Uterus (tissue), 3 donors: ENCODE measurements at regions not wholly inside any gene's neighbourhood (a gene's known extent, or its start where the extent isn't known, plus 50 kb on each side); places are given as distances from the start of the nearest gene placed in this dataset.
"Not testable (repeated sequence)": the region's sequence is repeated elsewhere in the genome, so short reads cannot be mapped to it uniquely, and the experiment has no call there.

ENCODE experiments used
- DNase-seq, 2 donors: peaks; one replicate each; pipeline ENCODE4 v3.0.0-alpha.2; 2019 to 2020
- H3K27ac ChIP-seq, 2 donors: fragments of 200-600 bp; sonication (generic); 1 replicate in 1 of 2; 2 replicates in 1 of 2; pipeline ENCODE4 v1.5.1; 2016 to 2018
- H3K27me3 ChIP-seq, 2 donors: fragments of 200-600 bp; sonication (generic); one replicate each; pipeline ENCODE4 v1.5.1; 2018 to 2019; ENCODE audit warnings: control low read depth in 1 of 2
- H3K36me3 ChIP-seq, 2 donors: fragments of 200-600 bp; sonication (generic); one replicate each; pipeline ENCODE4 v1.5.1; 2019; ENCODE audit warnings: control low read depth in 1 of 2
- H3K4me1 ChIP-seq, 2 donors: fragments of 200-600 bp; sonication (generic); one replicate each; pipeline ENCODE4 v1.5.1; 2018 to 2019; ENCODE audit warnings: control low read depth in 1 of 2
- H3K4me3 ChIP-seq, 2 donors: fragments of 200-600 bp; sonication (generic); 1 replicate in 1 of 2; 2 replicates in 1 of 2; pipeline ENCODE4 v1.5.1; 2018 to 2019; ENCODE audit warnings: mild to moderate bottlenecking in 1 of 2
- H3K9me3 ChIP-seq, 2 donors: fragments of 200-600 bp; sonication (generic); one replicate each; pipeline ENCODE4 v1.5.1; 2019; ENCODE audit warnings: control low read depth in 1 of 2
- CTCF ChIP-seq, 4 experiments: fragments of 200-600 bp in 2 of 4; fragments of 450-650 bp in 2 of 4; sonication (generic) in 2 of 4; IDR thresholded peaks; one replicate each; pipeline ENCODE4 v1.5.1; 2016 to 2019; ENCODE audit warnings: antibody characterized with exemption in 4 of 4, mild to moderate bottlenecking in 2 of 4, moderate library complexity in 1 of 4
- POLR2A ChIP-seq, 2 donors: fragments of 450-650 bp; IDR thresholded peaks; one replicate each; pipeline ENCODE4 v1.6.1; 2016; ENCODE audit warnings: antibody characterized with exemption in 2 of 2, mild to moderate bottlenecking in 1 of 2, moderate library complexity in 1 of 2
- intact Hi-C: fragments of 100-400 bp; cut with DNase I; formaldehyde crosslinking; loops from one replicate; pipeline ENCODE4 v1.15.1; 2023; ENCODE audit warnings: low total_unique reads
- donor health status: DM: yes; HTN: yes; CAD: no.

- Histone ChIP-seq H3K4me3 (no peak overlapping the region), H3K9me3 (peaks cover 0 to 2% of the 10 kb centered on the region in 2 donors), H3K27ac (no peak overlapping the region), H3K4me1 (no peaks in the 10 kb centered on the region), H3K36me3 (no peaks in the 10 kb centered on the region), H3K27me3 (no peaks in the 10 kb centered on the region)
- DNase-seq = no peak
- intact Hi-C loops = no loop called here
- no peak for TF ChIP-seq POLR2A (IDR thresholded peaks at IDR 0.05)
- TF ChIP-seq CTCF (IDR thresholded peaks at IDR 0.05) = no peak
These were observed 89.2 kb upstream of the PCED1B start for GRCh38 chr12:46990211-46990610.

GRCh38 chr12:46992051-46992450 lies 87.4 kb upstream of the PCED1B start:
- H3K9me3 ChIP-seq, H3K4me1 ChIP-seq, H3K36me3 ChIP-seq, H3K27ac ChIP-seq, H3K27me3 ChIP-seq, DNase-seq, intact Hi-C loops, H3K4me3 ChIP-seq: not testable (repeated sequence)

- Histone ChIP-seq H3K4me1 (no peaks in the 10 kb centered on the region), H3K27me3 (no peaks in the 10 kb centered on the region), H3K4me3 (no peak overlapping the region), H3K36me3 (no peaks in the 10 kb centered on the region), H3K27ac (no peak overlapping the region), H3K9me3 (no peaks in the 10 kb centered on the region)
- DNase-seq = no peak
- intact Hi-C loops = no loop called here
- no peak for TF ChIP-seq POLR2A (IDR thresholded peaks at IDR 0.05)
- TF ChIP-seq CTCF (IDR thresholded peaks at IDR 0.05) = no peak
These were observed 80.5 kb upstream of the PCED1B start for GRCh38 chr12:46998811-46999368.

GRCh38 chr12:47004634-47005033 lies 74.8 kb upstream of the PCED1B start:
- intact Hi-C loops = no loop called here
- Histone ChIP-seq H3K4me1 (no peaks in the 10 kb centered on the region), H3K36me3 (no peaks in the 10 kb centered on the region), H3K27me3 (no peaks in the 10 kb centered on the region), H3K27ac (no peak overlapping the region), H3K4me3 (no peak overlapping the region), H3K9me3 (no peaks in the 10 kb centered on the region)
- TF ChIP-seq CTCF (IDR thresholded peaks at IDR 0.05) (no peak), POLR2A (IDR thresholded peaks at IDR 0.05) (no peak)
- no peak for DNase-seq

- H3K27ac ChIP-seq = no peak overlapping the region
- no peaks in the 10 kb centered on the region for H3K9me3 ChIP-seq
- intact Hi-C loops = no loop called here
- no peaks in the 10 kb centered on the region for H3K27me3 ChIP-seq
- H3K4me3 ChIP-seq = no peak overlapping the region
- DNase-seq = no peak
- TF ChIP-seq CTCF (IDR thresholded peaks at IDR 0.05) = no peak
- no peak for TF ChIP-seq POLR2A (IDR thresholded peaks at IDR 0.05)
- H3K4me1 ChIP-seq = no peaks in the 10 kb centered on the region
- no peaks in the 10 kb centered on the region for H3K36me3 ChIP-seq
These were observed 72.4 kb upstream of the PCED1B start for GRCh38 chr12:47007048-47007447.

GRCh38 chr12:47012552-47012951 lies 66.9 kb upstream of the PCED1B start:
- no peaks in the 10 kb centered on the region for H3K36me3 ChIP-seq
- intact Hi-C loops = no loop called here
- DNase-seq = no peak
- no peak overlapping the region for H3K4me3 ChIP-seq
- no peak overlapping the region for H3K27ac ChIP-seq
- no peaks in the 10 kb centered on the region for H3K4me1 ChIP-seq
- H3K9me3 ChIP-seq = no peaks in the 10 kb centered on the region
- no peak for TF ChIP-seq CTCF (IDR thresholded peaks at IDR 0.05)
- TF ChIP-seq POLR2A (IDR thresholded peaks at IDR 0.05) = no peak
- no peaks in the 10 kb centered on the region for H3K27me3 ChIP-seq
